Transverse colon (tissue), 3 donors: ENCODE measurements at regions not wholly inside any gene's neighbourhood (a gene's known extent, or its start where the extent isn't known, plus 50 kb on each side); places are given as distances from the start of the nearest gene placed in this dataset.

Experiments used
- POLR2A ChIP-seq: fragments of 450-650 bp; IDR thresholded peaks from one replicate; pipeline ENCODE4 v1.6.1; 2016; ENCODE audit warnings: antibody characterized with exemption, mild to moderate bottlenecking, moderate library complexity
- TF ChIP-seq, protein P1 (sequence below), 5 experiments: fragments of 200-600 bp in 3 of 5; fragments of 450-650 bp in 2 of 5; sonication (generic) in 3 of 5; IDR thresholded peaks; 1 replicate in 2 of 5; 2 replicates in 3 of 5; pipeline ENCODE4 v1.5.1; 2016 to 2017; ENCODE audit warnings: antibody characterized with exemption in 5 of 5, inconsistent platforms in 3 of 5, mild to moderate bottlenecking in 2 of 5, moderate library complexity in 1 of 5

DNA sequence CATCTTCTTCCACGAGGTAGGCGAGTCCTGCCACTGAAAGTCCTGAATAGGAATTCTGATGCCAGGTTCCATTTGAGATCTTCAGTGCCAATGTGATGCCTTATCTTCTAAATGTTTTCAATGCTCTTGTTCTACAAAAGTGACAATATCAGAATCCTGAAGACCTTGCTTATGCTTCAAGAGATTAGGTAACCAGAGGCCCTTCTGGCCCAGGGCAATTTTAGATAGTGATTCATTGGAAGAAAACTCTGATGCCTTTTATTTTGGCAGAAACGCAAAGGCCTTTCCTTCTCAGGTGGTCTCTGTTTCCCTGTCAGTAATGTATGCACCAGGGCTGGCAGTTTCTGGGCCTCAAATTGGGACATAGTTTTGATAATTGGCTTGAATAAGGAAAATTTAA, 144.8 kb downstream of the CEP135 start:
- TF ChIP-seq, protein P1, sequence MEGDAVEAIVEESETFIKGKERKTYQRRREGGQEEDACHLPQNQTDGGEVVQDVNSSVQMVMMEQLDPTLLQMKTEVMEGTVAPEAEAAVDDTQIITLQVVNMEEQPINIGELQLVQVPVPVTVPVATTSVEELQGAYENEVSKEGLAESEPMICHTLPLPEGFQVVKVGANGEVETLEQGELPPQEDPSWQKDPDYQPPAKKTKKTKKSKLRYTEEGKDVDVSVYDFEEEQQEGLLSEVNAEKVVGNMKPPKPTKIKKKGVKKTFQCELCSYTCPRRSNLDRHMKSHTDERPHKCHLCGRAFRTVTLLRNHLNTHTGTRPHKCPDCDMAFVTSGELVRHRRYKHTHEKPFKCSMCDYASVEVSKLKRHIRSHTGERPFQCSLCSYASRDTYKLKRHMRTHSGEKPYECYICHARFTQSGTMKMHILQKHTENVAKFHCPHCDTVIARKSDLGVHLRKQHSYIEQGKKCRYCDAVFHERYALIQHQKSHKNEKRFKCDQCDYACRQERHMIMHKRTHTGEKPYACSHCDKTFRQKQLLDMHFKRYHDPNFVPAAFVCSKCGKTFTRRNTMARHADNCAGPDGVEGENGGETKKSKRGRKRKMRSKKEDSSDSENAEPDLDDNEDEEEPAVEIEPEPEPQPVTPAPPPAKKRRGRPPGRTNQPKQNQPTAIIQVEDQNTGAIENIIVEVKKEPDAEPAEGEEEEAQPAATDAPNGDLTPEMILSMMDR (IDR thresholded peaks at IDR 0.05), result no peak
- TF ChIP-seq POLR2A, result no peak
